ENCODE measurements at regions not wholly inside any gene's neighbourhood (a gene's known extent, or its start where the extent isn't known, plus 50 kb on each side); places are given as distances from the start of the nearest gene placed in this dataset.

GRCh38 chr4:11312389-11312788 is 116.3 kb downstream of the HS3ST1 start:
- TF ChIP-seq ZNF281 (CRISPR knock-in tag; IDR thresholded peaks at IDR 0.05): no peak
- no peak for TF ChIP-seq FOXK1 (CRISPR knock-in tag; IDR thresholded peaks at IDR 0.05)
- TF ChIP-seq RELA (CRISPR knock-in tag; IDR thresholded peaks at IDR 0.05; ENCODE audit: borderline replicate concordance): no peak
- no peak for TF ChIP-seq ZBTB43 (CRISPR knock-in tag; IDR thresholded peaks at IDR 0.05)
- TF ChIP-seq CTCF (IDR thresholded peaks at IDR 0.05): no peak
- no peak for TF ChIP-seq SP1 (CRISPR knock-in tag; conservative IDR thresholded peaks at IDR 0.05)
- no peak for TF ChIP-seq SMAD3 (CRISPR knock-in tag; IDR thresholded peaks at IDR 0.05; ENCODE audit: borderline replicate concordance)
